HS-27A (cell line): ENCODE measurements at regions not wholly inside any gene's neighbourhood (a gene's known extent, or its start where the extent isn't known, plus 50 kb on each side); places are given as distances from the start of the nearest gene placed in this dataset.
A peak's percentile ranks its signal among the peaks of the same experiment; 100 is the strongest.

Experiments used
- DNase-seq: peaks from one replicate; pipeline ENCODE4 v3.0.0-alpha.2; 2012; ENCODE audit warnings: low read depth, missing footprints

DNA sequence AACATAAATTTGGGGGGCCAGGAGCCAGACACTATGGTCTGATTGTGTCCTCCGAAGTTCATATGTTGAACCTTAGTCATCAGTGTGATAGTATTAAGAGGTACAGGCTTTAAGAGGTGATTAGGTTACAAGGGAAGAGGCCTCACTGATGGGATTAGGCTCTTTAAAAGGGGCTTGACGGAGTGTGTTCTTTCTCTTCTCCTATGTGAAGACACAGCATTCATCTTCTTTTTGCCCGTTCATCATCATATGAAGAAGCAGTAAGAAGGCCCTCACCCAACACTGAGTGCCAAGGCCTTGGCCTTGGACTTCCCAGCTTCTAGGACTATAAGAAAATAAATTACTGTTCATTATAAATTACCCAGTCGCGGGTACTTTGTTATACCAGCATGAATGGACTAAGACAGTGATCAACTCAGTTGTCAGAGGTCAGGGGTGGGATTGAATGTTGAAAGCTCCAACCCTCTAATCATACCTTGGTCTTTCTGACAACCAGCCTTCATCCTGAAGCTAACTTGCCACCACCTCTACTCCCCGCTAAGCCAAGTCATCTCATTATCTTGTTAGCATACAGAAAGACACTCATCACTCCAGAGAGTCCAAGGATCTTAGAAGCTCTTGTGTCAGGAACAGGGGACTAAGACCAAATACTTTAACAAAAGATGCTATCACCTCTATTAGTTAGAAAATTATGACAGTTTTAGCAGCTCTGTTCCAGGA, 543.4 kb upstream of the DIPK2B start:
- no peak for DNase-seq

GRCh38 chrX:45743081-45743533, 542.4 kb upstream of the DIPK2B start:
- DNase-seq = no peak

- no peak for DNase-seq
Observed at GRCh38 chrX:45740291-45740690, 539.6 kb upstream of the DIPK2B start.

GRCh38 chrX:45735571-45735970, 534.9 kb upstream of the DIPK2B start:
- DNase-seq = no peak

DNA sequence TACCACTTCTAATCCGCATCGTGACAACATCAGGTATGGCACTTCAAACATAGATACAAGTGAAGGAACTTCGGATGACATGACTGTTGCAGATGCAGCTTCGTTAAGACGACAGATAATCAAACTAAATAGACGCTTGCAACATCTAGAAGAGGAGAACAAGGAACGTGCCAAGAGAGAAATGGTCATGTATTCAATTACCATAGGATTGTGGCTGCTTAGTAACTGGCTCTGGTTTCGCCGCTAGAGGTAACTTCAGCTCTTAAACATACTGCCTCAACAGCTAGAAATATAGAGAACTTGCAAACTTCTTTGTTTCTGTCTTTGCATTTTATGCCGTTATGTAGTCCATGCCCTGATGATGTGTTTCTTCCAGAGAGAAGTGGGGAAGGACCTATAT, 530.8 kb upstream of the DIPK2B start:
- DNase-seq = no peak

DNA sequence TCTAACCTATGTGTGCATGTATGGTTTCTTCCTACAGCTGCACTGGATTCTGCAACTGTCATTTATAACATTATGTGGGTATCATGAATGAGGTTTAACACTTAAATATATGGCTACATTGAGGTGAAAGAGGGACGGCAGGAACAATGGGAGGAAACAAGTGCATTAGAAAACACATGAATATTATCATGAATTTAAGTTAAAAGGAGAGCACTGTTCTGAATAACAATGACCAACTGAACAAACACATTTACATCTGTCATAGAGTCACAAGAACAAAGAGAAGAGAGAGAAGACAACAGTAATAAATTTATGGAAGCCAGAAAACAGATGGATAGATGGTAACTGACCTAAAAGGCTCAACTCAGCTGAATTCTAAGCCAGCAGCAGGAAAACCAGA, 527.1 kb upstream of the DIPK2B start:
- DNase-seq = no peak

GRCh38 chrX:45722471-45722870, 521.8 kb upstream of the DIPK2B start:
- DNase-seq = no peak

DNA sequence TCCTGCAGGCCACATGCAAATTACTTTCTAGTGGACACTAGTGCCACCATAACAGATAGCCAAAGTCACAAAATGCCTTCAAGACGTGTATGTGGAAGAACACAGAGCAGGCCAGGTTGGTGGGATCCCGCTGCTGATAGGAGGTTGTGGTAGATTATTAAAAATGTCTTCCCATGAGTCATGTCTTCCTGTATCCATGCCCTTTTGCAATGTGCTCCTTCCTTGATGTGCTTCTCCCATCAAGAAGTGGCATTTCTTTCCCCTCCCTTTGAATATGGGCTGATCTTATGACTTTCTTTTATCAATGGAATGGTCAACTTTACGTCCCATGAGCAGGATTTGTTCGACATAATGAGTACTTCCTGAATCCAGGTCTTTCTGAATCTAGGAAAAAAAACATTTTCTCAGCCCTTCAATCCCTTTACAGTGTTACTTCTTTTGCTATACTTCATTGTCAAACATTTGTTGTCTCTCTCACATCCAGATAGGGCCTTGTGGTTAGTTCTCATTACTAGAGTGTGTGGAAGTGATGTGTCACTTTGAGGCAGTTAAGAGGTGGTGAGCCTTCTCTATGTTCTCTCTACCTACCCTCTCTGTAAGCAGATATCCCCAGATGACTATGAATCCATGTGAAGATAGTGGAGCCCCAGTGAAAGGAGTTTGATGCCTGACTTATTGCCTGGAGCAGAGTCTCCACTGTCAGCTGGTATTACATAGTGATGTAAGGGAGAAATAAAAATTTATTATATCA, 519.2 kb upstream of the DIPK2B start:
- no peak for DNase-seq

GRCh38 chrX:45718676-45719075, 518.0 kb upstream of the DIPK2B start:
- DNase-seq = no peak

DNA sequence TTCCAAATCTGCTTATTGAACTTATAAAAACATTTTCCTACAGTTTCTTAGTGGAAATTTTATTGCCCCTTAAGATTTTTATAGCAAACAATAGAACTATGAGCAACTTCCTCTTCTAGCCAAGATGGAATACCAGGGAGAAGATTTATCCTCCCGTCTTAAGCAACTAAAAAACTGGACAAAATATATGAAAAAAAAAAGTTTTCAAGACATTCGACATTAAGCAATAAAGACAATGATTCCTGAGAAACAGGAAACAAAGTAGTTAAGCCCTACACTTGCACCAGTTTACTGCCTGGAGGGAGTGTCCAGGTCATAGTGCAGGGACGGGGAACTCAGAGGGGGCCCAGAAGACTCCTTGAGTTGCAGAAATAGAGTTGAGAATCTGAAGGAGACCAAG, 516.1 kb upstream of the DIPK2B start:
- no peak for DNase-seq

GRCh38 chrX:45715748-45716147, 515.1 kb upstream of the DIPK2B start:
- DNase-seq = no peak

- DNase-seq = no peak
Observed at GRCh38 chrX:45714866-45715265, 514.2 kb upstream of the DIPK2B start.

DNA sequence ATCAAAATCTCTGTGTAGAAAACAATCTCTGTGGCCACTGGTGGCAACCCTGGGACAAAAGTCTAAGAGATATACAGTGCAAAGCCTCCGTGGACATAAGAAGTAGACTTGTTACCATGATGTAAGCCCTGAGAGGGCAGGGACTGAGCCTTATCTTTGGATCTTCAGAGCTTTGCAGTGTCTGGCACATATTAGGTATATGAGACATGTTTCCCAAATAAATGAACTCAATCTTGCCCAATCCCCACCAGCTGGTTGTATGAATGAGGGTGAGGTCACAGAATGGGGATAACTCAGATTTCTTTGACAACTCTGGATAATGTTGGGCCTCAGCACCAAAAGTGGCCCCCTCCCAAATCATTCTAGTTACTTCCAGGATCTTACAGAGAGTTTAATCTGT, 511.4 kb upstream of the DIPK2B start:
- DNase-seq = peak; percentile 64

GRCh38 chrX:45711231-45711630, 510.6 kb upstream of the DIPK2B start:
- peak; percentile 75 for DNase-seq

DNA sequence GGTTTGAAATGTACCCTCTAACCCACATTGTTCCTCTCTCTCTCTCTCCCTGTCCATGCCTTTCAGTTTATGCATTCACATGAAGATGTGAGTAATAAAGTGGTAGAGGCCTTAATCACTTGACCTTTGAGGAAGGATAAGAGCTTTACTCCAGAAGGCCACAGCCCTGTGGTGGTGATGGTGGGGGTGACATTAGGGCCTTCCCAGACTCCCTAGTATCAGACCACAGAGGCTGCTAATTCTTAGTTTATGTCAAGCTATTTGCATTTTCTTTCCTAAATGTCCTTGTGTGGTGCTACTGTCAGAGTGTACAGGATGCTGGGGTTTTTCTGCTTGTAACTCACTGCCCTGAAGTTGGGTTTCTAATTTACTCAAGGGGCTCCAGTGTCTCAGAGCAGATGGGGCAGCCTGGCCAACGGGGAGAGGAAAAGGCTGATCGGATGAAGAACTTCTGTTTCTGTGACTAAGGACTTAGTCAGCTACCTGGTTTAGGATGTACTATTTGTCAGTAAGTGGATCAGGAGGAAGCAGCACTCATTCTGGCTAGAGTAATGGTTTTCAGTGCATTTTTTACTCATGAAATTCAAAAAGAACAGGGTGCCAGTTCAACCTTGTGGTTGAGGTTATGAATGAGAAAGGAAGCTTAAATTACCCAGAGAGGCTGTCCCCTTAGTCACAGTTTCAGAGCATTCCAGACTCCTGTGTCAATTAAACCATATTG, 509.6 kb upstream of the DIPK2B start:
- peak; percentile 87 for DNase-seq

DNA sequence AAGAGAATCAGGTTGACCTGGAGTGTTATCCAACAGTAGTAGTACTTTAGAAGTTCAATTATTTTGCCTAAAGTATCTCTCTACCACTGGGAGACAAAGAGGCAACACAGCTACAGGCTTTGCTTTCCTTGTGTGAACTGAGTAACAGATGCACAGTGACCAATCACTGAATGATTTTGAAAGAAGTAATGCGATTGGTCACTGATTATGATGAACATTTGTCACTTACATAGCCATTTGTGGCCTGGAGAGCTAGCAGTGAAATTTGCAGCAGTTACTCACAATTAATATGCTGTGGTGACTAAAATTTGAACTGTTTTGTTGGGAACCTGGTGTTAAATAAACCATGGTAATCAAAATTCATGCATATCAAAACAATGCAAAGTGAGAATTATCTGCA, 508.7 kb upstream of the DIPK2B start:
- no peak for DNase-seq

GRCh38 chrX:45699158-45699557, 498.5 kb upstream of the DIPK2B start:
- no peak for DNase-seq

- DNase-seq = peak; percentile 63
Observed at GRCh38 chrX:45697591-45697990, 496.9 kb upstream of the DIPK2B start.

DNA sequence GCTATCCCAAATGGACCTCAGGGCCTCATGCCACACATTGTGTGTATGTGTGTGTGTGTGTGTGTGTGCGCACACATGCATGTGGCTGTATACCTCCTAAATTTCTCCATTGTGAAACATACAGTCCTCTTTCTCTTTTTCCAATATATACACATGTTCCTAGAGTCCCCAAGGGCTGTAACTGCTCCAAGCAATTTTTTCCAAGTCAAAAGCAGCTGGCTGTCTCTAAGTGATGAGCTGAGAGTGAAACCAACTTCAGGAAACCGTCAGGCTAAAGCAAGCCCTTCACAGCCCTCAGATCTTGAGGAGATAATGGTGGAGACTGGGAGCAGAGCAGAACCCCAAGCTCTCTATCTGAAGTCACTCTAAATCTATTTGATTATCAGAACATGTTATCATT, 496.1 kb upstream of the DIPK2B start:
- DNase-seq = no peak

DNA sequence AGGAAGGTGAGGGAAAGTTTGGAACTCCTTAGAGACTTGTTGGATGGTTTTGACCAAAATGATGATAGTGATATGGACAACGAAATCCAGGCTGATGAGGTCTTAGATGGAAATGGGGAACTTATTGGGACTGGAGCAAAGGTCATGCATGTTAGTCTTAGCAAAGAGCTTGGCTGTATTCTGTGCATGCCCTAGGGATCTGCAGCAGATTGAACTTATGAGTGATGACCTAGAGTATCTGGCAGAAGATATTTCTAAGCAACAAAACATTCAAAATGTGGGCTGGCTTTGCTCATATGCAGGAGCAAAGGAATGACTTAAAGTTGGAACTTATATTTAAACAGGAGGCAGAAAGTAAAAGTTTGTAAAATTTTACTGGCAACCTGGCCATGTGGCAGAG, 489.3 kb upstream of the DIPK2B start:
- no peak for DNase-seq

DNA sequence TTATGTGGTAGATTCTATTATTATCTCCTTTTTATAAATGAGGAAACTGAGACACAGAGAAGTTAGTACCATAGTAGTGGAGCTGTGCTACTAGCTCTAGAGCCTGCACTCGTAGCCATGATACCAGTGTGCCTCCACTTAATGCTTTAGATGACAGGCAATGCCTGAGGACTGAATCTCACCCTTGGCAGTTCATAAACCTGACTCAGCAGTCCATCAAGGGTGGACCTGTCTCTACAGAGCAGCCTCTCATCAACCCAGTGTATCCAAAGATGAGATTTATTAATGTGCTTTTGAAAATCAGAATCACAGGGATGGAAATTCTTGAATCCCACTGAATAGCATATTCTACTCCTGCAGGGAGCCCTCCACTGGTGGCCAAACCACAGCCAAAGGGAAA, 483.2 kb upstream of the DIPK2B start:
- no peak for DNase-seq

GRCh38 chrX:45681891-45682290, 481.2 kb upstream of the DIPK2B start:
- DNase-seq = no peak

DNA sequence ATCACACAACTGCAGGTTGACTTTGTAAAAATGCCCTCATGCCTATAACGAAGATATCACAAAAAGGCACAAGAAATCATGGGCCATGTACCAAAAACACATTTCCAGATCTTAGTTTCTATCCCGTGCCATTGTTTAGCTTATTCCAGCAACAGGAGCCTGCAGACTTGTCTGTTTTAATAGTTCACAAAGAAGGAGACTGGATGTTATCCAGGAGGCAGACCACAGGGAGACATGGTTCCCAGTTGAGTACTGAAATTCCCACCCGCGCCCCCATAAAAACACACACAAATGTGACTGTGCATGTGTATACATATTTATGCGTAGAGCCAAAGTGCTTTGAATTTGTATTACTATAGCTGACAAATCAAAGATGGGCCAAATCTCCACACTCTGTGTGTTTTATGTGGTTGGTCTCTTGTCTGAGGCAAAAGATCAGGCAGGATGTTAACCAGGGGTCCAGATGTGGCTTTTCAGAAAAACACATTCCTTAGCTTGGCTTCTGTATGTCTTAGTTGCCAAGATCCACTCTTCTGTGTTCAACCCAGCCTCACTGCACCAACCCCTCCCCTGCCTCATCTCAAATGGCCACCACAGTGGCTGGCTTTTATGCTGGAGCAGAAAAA, 469.2 kb upstream of the DIPK2B start:
- DNase-seq = peak; percentile 8
